ENCODE measurements at regions not wholly inside any gene's neighbourhood (a gene's known extent, or its start where the extent isn't known, plus 50 kb on each side); places are given as distances from the start of the nearest gene placed in this dataset.
"Not testable (repeated sequence)": the region's sequence is repeated elsewhere in the genome, so short reads cannot be mapped to it uniquely, and the experiment has no call there.

DNA sequence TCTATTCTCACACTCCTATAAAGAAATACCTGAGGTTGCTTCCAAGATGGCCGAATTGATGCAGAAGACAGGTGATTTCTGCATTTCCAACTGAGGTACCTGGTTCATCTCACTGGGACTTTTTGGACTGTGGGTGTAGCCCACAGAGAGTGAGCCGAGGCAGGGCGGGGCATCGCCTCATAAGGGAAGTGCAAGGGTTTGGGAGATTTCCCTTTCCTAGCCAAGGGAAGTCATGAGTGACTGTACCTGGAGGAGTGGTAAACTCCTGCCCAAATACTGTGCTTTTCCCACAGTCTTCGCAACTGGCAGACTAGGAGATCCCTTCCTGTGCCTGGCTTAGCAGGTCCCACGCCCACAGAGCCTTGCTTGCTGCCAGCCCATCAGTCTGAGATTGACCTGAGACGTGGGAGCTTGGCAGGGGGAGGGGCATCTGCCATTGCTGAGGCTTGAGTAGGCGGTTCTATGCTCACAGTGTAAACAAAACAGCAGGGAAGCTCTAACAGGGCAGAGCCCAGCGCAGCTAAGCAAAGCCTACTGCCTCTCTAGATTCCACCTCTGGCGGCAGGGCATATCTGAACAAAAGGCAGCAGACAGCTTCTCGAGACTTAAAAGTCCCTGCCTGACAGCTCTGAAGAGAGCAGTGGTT lies 152.2 kb downstream of the ARL4A start:
- peak overlapping the region; percentile 47; the same call in 1 of the 2 replicates for H3K27ac ChIP-seq
- TF ChIP-seq, protein P1, sequence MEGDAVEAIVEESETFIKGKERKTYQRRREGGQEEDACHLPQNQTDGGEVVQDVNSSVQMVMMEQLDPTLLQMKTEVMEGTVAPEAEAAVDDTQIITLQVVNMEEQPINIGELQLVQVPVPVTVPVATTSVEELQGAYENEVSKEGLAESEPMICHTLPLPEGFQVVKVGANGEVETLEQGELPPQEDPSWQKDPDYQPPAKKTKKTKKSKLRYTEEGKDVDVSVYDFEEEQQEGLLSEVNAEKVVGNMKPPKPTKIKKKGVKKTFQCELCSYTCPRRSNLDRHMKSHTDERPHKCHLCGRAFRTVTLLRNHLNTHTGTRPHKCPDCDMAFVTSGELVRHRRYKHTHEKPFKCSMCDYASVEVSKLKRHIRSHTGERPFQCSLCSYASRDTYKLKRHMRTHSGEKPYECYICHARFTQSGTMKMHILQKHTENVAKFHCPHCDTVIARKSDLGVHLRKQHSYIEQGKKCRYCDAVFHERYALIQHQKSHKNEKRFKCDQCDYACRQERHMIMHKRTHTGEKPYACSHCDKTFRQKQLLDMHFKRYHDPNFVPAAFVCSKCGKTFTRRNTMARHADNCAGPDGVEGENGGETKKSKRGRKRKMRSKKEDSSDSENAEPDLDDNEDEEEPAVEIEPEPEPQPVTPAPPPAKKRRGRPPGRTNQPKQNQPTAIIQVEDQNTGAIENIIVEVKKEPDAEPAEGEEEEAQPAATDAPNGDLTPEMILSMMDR (IDR thresholded peaks at IDR 0.05) = no peak
- no peak for TF ChIP-seq ZFX (IDR thresholded peaks at IDR 0.05; ENCODE audit: borderline replicate concordance)

DNA sequence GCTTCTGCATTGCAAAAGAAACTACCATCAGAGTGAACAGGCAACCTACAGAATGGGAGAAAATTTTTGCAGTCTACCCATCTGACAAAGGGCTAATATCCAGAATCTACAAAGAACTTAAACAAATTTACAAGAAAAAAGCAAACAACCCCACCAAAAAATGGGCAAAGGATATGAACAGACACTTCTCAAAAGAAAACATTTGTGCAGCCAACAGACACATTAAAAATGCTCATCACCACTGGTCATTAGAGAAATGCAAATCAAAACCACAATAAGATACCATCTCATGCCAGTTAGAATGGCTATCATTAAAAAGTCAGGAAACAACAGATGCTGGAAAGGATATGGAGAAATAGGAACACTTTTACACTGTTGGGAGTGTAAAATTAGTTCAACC lies 157.3 kb downstream of the ARL4A start:
- H3K27ac ChIP-seq = not testable (repeated sequence)

DNA sequence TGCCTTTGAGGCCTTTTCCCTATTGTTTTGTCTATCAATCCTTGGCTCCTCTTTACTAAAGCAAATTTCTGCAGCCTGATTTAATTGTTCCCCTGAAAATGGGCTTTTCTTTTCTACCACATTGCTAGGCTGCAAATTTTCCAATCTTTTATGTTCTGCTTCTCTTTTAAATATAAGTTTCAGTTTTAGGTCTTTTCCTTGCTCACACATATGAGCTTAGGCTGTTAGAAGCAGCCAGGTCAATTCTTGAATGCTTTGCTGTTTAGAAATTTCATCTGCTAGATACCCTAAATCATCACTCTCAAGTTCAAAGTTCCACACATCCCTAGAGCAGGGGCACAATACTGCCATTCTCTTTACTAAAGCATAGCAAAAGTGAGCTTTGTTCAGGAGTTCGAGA lies 159.6 kb downstream of the ARL4A start:
- TF ChIP-seq, protein P1 (IDR thresholded peaks at IDR 0.05) = no peak
- no peak for TF ChIP-seq ZFX (IDR thresholded peaks at IDR 0.05; ENCODE audit: borderline replicate concordance)
- H3K27ac ChIP-seq = no peak overlapping the region

DNA sequence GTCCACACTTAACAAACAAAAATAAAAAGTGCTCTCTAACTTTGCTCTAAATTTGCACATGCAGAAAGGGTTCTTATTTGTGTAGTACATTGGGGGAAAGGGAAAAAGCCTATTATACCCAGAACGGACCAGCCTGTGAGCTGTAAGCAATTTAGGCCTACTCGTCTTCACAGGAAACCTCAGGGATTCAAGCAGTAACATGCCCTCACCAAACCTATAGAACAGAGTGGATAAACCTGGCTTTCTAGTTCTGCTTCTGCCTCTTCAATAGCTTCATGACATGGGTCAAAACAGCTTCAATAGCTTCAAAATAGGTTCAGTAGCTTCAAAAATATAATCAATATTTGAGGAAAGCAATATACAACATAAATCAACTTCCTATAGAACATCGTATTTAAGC lies 163.7 kb downstream of the ARL4A start:
- no peak for TF ChIP-seq ZFX (IDR thresholded peaks at IDR 0.05; ENCODE audit: borderline replicate concordance)
- TF ChIP-seq, protein P1 (IDR thresholded peaks at IDR 0.05) = no peak
- no peak overlapping the region for H3K27ac ChIP-seq

DNA sequence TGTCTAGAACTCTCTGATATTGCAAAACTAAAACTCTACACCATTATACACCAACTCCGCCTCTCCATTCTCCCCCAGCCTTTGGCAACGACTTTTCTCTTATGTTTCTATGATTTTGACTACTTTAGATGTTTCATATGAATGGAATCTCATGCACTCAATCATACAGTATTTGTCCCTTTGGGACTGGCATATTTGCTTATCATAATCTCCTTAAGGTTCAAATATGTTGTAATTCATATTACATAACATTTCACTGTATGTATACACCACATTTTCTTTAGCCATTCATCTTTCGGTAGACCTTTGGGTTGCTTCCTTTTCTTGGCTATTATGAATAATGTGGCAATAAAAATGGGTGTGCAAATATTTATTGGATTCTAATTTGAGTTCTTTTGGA lies 164.4 kb downstream of the ARL4A start:
- TF ChIP-seq ZFX (IDR thresholded peaks at IDR 0.05; ENCODE audit: borderline replicate concordance) = no peak
- TF ChIP-seq, protein P1 (IDR thresholded peaks at IDR 0.05) = no peak
- H3K27ac ChIP-seq = no peak overlapping the region

DNA sequence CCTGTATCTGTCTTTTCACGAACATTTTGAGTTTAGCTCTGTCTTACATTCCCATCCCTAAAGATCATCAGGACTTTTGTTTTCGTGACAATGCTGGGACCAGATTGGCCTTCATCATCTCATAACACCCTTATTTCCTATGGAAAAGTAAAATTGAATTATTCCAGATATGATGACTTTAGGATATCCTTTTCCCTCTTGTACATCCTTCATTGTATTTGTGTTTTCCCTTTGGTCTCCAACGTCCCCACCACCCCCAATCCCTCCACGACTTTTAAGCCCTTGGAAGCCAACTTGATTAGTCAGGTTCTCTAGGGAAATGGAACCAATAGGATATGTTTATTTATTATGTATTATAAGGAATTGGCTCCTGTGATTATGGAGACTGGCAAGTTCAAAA lies 167.6 kb downstream of the ARL4A start:
- no peak overlapping the region for H3K27ac ChIP-seq
- no peak for TF ChIP-seq ZFX (IDR thresholded peaks at IDR 0.05; ENCODE audit: borderline replicate concordance)
- TF ChIP-seq, protein P1 (IDR thresholded peaks at IDR 0.05) = no peak

DNA sequence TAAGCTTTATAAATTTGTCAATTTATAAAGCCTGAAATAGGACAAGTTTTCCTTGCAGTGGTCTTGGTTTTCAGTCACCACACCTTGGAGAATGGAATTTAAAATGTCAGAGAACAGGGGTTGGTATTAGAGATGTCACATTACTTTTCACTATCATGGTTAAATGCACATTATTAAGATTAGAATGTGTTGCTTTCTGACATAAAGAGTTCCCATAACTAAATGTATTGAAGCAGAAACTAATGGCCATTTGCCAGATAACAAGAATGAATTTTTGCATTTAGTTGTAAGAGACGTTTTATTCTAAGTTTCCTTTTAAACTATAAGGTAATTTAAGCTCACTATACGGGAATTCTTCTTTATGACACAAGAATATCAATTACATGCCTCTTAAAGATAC lies 172.3 kb downstream of the ARL4A start:
- no peak for TF ChIP-seq ZFX (IDR thresholded peaks at IDR 0.05; ENCODE audit: borderline replicate concordance)
- TF ChIP-seq, protein P1 (IDR thresholded peaks at IDR 0.05) = no peak
- no peak overlapping the region for H3K27ac ChIP-seq

DNA sequence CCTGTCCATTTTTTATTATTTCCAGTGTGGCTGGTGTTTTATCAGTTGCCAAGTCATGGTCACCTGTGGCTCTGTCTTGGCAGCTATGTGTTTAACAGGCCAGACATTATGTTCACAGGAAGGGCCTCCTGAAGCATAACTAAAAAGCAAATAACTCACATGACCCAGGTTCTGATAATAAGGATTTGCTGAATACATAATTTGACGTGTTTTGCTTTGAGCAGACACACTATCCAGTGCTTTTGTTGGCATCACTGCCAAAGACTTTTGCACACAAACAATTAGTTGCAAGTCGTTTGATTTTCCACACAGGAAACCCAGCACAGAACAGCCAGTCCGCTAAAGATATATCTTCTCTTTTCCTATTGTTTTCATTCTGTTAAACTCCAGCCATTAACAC lies 173.6 kb downstream of the ARL4A start:
- TF ChIP-seq ZFX (IDR thresholded peaks at IDR 0.05; ENCODE audit: borderline replicate concordance) = no peak
- TF ChIP-seq, protein P1 (IDR thresholded peaks at IDR 0.05) = no peak

More for the DNA sequence above, 173.6 kb downstream of the ARL4A start:
- no peak overlapping the region for H3K27ac ChIP-seq

All from 22Rv1 (cell line).